ENCODE measurements at regions not wholly inside any gene's neighbourhood (a gene's known extent, or its start where the extent isn't known, plus 50 kb on each side); places are given as distances from the start of the nearest gene placed in this dataset.
A peak's percentile ranks its signal among the peaks of the same experiment; 100 is the strongest.

- DNase-seq (ENCODE audit: low spot score), result no peak
- H3K27me3 ChIP-seq (replicated peaks; ENCODE audit: insufficient read depth, low read depth, low read length, poor library complexity), result no peaks in the 10 kb centered on the region
- intact Hi-C loops (cut with micrococcal nuclease; ENCODE audit: unreplicated experiment), result no loop called here
- no peaks in the 10 kb centered on the region for H3K36me3 ChIP-seq (ENCODE audit: insufficient read depth, low read length, poor library complexity, severe bottlenecking)
- TF ChIP-seq CTCF (conservative IDR thresholded peaks at IDR 0.05; ENCODE audit: low read depth, low read length) (no peak), EZH2 (IDR thresholded peaks at IDR 0.05; ENCODE audit: borderline replicate concordance, low read depth, low read length, poor library complexity, severe bottlenecking) (no peak)
- CTCF ChIA-PET, result no interaction called here
- POLR2A ChIA-PET (ENCODE audit: low non-redundant PET), result no interaction called here
- H3K4me1 ChIP-seq (ENCODE audit: insufficient read depth, low read length, poor library complexity, severe bottlenecking), result no peaks in the 10 kb centered on the region
- H3K9me3 ChIP-seq (ENCODE audit: low read depth, low read length, poor library complexity, severe bottlenecking), result no peaks in the 10 kb centered on the region
- H3K4me3 ChIP-seq (ENCODE audit: low read depth, low read length, poor library complexity, severe bottlenecking), result no peak overlapping the region
- BruUV-seq (replicated peaks), result no TSS peak
- no peak overlapping the region for H3K27ac ChIP-seq (ENCODE audit: low read depth, low read length, poor library complexity, severe bottlenecking)
Measured at GRCh38 chr1:234840253-234840652, 230.3 kb upstream of the IRF2BP2 start.

GRCh38 chr1:234839663-234840062 is 229.7 kb upstream of the IRF2BP2 start:
- POLR2A ChIA-PET (ENCODE audit: low non-redundant PET), result no interaction called here
- Histone ChIP-seq H3K27me3 (replicated peaks; ENCODE audit: insufficient read depth, low read depth, low read length, poor library complexity) (no peaks in the 10 kb centered on the region), H3K27ac (ENCODE audit: low read depth, low read length, poor library complexity, severe bottlenecking) (no peak overlapping the region), H3K9me3 (ENCODE audit: low read depth, low read length, poor library complexity, severe bottlenecking) (no peaks in the 10 kb centered on the region), H3K36me3 (ENCODE audit: insufficient read depth, low read length, poor library complexity, severe bottlenecking) (no peaks in the 10 kb centered on the region), H3K4me3 (ENCODE audit: low read depth, low read length, poor library complexity, severe bottlenecking) (no peak overlapping the region), H3K4me1 (ENCODE audit: insufficient read depth, low read length, poor library complexity, severe bottlenecking) (no peaks in the 10 kb centered on the region)
- intact Hi-C loops (cut with micrococcal nuclease; ENCODE audit: unreplicated experiment), result no loop called here
- BruUV-seq (replicated peaks), result no TSS peak
- DNase-seq (ENCODE audit: low spot score), result peak; percentile 16
- CTCF ChIA-PET, result no interaction called here
- TF ChIP-seq EZH2 (IDR thresholded peaks at IDR 0.05; ENCODE audit: borderline replicate concordance, low read depth, low read length, poor library complexity, severe bottlenecking) (no peak), CTCF (conservative IDR thresholded peaks at IDR 0.05; ENCODE audit: low read depth, low read length) (no peak)

GRCh38 chr1:234838820-234839219 is 228.8 kb upstream of the IRF2BP2 start:
- no peak overlapping the region for H3K4me3 ChIP-seq (ENCODE audit: low read depth, low read length, poor library complexity, severe bottlenecking)
- ChIA-PET POLR2A (ENCODE audit: low non-redundant PET) (no interaction called here), CTCF (no interaction called here)
- H3K36me3 ChIP-seq (ENCODE audit: insufficient read depth, low read length, poor library complexity, severe bottlenecking), result no peaks in the 10 kb centered on the region
- no peaks in the 10 kb centered on the region for H3K4me1 ChIP-seq (ENCODE audit: insufficient read depth, low read length, poor library complexity, severe bottlenecking)
- H3K9me3 ChIP-seq (ENCODE audit: low read depth, low read length, poor library complexity, severe bottlenecking), result no peaks in the 10 kb centered on the region
- no peak for DNase-seq (ENCODE audit: low spot score)
- H3K27me3 ChIP-seq (replicated peaks; ENCODE audit: insufficient read depth, low read depth, low read length, poor library complexity), result no peaks in the 10 kb centered on the region
- no peak overlapping the region for H3K27ac ChIP-seq (ENCODE audit: low read depth, low read length, poor library complexity, severe bottlenecking)
- BruUV-seq (replicated peaks), result no TSS peak
- intact Hi-C loops (cut with micrococcal nuclease; ENCODE audit: unreplicated experiment), result no loop called here
- TF ChIP-seq CTCF (conservative IDR thresholded peaks at IDR 0.05; ENCODE audit: low read depth, low read length) (no peak), EZH2 (IDR thresholded peaks at IDR 0.05; ENCODE audit: borderline replicate concordance, low read depth, low read length, poor library complexity, severe bottlenecking) (no peak)
